Activated naive CD8-positive, alpha-beta T cell treated with anti-CD3 and anti-CD28 coated beads, Interleukin-2, amount 50 U/mL, for 16 hours (primary cell): ENCODE measurements at regions not wholly inside any gene's neighbourhood (a gene's known extent, or its start where the extent isn't known, plus 50 kb on each side); places are given as distances from the start of the nearest gene placed in this dataset.
"Not testable (repeated sequence)": the region's sequence is repeated elsewhere in the genome, so short reads cannot be mapped to it uniquely, and the experiment has no call there.

Experiments used
- DNase-seq: peaks from one replicate; pipeline ENCODE4 v3.0.0-alpha.2; 2020; ENCODE audit warnings: low read depth, low spot score

DNA sequence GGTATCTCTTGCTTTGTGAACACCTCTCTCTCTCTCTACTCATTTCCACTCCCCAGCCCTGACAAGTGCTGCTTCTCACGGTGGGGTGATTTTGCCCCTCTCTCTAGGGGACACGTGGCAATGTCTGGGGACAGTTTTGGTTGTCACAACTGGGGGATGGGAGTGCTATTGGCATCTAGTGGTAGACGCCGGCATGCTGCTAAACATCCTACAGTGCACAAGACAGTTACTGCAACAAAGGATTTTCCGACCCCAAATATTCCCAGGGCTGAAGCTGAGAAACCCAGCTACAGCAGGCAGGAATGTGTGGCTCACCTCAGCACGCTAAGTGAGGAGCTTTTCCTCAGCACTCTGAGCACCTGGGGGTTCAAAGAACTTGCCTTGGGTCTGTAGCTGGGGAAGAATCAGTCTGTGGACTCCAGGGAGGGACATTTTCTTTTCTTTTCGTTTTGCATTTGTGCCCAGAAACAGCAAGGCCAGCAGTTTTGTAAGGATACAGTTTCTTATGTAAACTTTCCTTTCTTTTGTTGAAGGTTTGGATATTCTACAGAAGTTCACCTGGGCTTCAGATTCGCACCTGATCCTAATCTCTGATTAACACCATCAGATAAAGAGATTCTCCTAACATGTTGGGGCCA is 246.9 kb upstream of the ZFP64 start:
- no peak for DNase-seq

DNA sequence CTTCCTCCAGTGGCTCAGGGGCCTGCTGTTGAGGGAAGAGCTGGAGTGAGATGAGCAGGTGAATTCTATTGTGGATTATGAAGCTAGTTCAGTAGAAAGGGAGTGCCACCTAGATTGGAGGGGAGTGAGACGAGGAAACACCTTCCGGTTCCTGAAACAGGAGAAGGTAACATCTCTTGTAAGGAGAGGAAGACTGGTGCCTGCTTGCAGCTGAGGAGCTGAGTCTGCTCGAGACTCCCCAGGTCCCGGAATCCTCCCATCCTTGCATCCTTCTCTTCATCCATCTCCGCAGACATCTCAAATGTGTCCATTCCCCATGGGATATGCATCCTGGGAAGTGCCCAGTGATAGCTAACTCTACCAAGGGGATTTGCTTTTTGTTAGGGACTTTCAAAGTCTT is 242.9 kb upstream of the ZFP64 start:
- DNase-seq = no peak

DNA sequence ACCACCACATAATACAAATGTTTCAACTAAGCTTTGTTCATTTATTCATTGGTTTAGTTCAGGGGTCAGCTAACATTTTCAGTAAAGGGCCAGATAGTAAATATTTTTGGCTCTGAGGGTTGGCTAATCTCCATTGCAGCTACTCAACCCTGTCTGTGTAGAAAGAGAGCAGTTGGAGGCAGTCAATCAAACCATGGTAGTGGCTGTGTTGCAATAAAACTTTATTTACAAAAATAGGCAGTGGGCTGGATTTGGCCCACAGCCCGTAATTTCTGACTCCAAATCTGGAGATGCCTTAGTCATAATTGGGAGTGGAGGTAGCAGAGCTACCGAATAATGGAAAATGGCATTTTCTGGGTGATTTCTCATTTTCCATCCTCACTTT is 242.5 kb upstream of the ZFP64 start:
- no peak for DNase-seq

DNA sequence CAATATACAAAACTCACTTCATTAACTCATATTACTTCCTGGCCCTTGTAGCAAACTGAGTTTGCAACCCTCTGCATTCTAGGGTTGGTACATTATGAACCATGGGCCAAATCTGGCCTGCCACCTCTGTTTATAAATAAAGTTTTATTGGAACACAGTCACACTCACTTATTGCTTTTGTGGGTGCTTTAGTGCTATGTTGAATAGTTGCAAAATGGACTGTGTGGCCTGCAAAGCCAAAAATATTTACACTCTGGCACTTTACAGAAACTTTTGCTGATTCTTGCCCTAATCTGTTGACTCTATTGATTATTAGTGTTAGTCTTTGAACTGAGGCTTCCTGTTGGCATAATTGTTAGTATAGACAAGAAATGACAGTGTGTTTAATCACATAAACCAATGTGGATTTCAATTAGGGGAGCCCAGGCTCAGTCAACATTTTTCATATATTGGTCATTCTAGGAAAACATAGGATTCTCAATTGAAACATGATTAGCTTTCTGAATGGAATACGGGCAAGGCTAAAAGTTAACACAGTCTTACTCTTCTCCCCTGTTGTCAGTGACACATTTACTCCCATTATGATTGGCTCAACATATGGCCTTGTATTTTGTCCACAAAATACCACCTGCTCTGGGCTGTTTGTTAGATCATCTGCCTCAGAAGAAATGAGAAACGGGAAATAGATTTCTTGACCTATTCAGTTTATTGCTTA is 241.9 kb upstream of the ZFP64 start:
- DNase-seq = no peak

DNA sequence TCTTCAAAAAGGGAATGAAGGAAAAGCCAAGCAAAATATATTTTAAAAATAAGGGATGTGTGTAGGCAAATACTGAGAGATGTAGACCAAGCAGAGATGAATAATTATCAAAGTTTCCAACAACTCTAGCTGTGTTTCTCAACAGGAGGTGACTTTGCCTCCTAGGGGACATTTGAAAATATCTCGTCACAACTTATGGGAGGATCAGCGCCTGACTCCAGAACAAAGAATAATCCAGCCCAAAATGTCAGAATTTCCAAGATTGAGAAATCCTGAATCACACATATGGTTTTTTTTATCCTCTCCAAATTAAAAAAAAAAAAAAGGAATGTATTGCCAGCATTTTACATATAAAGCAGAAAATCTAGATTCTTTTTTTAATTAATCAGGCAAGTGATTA is 241.2 kb upstream of the ZFP64 start:
- DNase-seq = no peak

DNA sequence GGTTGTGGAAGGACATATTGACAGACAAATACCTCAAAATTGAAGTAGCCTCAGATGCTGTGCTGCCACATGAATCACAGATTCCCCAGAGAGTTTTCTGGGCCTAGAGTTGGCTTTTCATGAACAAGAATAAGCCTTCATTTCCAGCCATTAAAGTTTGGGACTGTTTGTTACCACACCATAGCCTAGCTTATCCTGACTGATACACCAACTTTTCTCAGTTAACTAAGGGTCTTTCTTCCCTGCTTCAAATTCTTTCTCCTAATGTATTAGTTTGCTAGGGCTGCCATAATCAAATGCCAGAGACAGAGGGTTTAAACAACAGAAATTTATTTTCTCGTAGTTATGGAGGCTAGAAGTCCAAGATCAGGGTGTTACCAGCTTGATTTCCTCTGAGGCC is 237.4 kb upstream of the ZFP64 start:
- DNase-seq = no peak

DNA sequence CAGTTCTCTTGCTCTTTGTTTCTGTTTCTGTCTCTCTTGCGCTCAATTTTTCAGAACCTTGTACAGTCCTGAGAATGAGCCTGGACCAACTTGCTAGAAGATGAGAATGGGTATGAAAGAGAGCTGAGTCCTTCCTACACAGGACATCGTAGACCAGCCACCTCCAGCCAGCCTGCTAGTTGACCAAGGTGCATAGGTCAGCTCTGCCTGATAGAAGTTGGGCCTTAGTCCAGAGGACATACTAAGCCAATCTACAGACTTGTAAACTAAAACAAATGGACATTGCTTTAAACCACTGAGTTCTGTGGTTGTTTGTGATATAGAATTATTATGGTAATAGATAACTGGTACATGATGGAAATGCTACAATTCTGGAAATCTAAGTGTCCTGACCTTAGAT is 236.4 kb upstream of the ZFP64 start:
- no peak for DNase-seq

DNA sequence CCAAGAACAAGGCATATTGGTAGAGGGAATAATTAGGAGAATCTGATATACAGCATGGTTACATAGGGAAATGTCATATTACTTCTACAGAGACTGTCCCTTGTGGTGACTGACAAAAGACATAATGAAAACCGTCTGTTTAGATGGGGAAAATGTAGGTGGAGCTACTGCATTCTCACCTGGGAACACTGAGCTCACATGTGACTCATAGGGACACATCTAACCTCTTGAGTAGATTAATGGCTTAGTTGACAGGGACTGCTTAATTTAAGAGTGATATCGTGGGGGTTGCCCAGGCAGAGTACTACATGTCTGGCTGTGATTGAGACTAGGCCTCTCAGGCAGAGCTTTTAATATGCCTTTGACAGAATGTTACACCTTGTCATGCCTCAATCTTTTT is 235.3 kb upstream of the ZFP64 start:
- DNase-seq = no peak

DNA sequence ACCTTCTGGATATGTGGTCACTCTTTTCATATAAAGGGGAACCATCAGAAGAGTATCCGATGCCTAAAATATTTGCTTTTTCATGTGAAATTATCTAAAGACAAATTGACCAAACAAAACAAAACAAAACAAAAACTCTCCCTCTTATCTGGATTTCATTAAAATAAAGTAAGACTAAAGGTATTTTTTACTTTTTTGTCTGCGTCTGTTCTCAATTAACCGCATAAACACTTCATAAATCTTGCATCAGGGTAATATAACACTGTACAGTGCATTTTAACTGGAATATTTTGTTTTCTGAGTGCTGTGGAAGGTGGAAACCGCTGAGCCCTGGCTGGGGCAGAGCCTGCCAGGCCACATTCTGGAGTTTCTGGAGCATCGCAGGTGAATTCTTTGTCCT is 234.1 kb upstream of the ZFP64 start:
- DNase-seq = no peak

DNA sequence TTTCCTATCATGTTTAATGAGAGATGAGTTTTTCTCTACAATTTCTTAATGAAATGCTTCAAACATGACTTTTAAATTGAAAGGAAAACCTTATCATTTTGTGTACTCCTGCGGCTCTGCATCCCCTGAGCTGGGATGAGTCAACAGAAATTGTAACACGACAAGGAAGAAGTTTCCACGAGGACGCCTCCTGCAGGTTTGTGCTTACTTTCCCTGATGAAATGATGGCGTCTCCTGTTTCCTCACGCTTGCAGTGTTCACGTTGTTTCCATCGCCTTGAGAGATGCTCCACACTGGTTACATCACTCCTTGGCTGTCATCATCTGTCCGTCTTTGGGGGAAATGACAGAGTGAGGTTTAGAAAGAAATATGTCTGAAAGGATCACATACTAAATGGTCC is 233.7 kb upstream of the ZFP64 start:
- no peak for DNase-seq

DNA sequence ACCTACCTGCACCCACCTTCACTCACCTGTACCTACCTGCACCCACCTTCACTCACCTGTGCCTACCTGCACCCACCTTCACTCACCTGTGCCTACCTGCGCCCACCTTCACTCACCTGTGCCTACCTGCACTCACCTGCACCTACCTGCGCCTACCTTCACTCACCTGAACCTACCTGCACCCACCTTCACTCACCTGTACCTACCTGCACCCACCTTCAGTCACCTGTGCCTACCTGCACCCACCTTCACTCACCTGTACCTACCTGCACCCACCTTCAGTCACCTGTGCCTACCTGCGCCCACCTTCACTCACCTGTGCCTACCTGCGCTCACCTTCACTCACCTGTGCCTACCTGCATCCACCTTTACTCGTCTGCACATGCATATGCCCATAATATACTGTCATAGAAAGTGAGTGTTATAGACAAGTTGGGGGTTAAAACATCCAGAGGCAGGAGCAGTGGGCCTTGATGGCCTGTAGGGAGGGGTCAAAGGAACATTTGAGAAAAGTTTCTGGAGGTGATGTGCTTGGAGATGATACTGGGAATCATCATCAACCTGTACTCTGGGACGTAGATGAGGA is 232.9 kb upstream of the ZFP64 start:
- DNase-seq = not testable (repeated sequence)

DNA sequence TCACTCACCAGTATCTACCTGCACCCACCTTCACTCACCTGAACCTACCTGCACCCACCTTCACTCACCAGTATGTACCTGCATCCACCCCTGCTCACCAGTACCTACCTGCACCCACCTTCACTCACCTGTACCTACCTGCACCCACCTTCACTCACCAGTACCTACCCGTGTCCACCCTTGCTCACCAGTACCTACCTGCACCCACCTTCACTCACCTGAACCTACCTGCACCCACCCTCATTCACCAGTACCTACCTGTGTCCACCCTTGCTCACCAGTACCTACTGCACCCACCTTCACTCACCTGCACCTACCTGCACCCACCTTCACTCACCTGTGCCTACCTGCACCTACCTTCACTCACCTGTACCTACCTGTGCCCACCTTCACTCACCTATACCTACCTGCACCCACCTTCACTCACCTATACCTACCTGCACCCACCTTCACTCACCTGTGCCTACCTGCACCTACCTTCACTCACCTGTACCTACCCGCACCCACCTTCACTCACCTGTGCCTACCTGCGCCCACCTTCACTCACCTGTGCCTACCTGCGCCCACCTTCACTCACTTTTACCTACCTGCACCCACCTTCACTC is 232.1 kb upstream of the ZFP64 start:
- DNase-seq = not testable (repeated sequence)

DNA sequence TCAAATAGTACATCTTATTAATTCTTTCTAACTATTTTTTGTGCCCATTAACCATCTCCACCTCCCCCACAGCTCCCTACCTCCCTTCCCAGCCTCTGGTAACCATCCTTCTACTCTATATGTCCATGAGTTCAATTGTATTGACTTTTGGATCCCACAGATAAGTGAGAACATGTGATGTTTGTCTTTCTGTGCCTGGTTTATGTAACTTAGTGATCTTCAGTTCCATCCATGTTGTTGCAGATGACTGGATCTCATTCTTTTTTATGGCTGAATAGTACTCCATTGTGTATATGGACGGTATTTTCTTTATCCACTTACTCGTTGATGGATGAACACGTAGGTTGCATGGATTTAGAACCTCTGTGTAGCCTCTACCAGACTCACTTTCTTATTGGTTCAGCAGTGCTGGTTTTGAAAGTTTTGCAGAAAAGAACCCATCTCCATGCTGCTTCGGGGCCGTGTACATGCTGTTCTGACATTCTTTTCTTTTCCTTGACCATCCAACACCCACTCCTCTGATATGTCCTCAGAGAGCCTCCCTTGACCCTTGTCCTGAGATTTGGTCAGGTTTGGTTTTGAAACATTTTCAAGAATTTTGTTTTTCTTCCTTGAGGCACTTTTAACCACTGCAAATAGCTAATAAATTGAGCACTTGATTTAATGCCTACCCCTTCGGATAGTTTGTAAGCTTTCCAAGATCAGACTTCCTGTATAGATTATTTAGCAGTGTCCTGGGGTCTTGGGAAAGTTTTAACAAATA is 231.2 kb upstream of the ZFP64 start:
- no peak for DNase-seq

DNA sequence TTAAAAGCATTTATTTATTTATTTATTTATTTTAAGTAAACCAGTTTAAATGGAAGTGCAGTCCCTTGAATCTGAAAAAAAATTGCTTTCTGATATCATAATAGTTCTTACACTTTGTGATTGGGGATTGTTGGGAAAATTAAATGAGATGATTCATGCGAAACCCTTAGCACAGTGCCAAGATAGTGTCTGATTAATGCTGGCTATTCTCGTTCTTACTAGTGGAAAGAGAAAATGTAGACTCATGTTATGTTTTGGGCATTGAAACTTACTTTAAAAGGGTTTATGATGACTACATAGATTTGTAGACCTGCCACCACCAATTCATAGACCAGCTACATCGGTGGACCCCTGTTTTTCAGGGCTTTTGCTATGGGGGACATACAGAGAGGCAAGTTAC is 229.2 kb upstream of the ZFP64 start:
- no peak for DNase-seq

DNA sequence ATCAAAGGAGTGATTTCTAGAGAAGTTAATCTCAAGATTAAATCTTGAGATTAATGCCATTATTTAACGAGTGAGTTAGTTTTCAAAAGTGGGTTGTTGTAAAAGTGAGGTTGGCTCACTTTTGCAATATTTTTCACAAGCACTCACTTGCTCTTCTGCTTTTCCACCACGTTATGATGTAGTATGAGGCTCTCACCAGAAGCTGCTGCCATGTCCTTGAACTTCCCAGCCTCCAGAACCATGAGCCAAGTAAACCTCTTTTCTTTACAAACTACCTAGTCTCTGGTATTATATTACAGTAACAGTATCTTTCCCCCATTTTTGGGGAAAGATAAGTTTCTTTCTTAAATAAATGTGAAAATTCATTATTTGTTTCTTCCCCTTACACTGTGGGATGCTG is 227.6 kb upstream of the ZFP64 start:
- DNase-seq = no peak

DNA sequence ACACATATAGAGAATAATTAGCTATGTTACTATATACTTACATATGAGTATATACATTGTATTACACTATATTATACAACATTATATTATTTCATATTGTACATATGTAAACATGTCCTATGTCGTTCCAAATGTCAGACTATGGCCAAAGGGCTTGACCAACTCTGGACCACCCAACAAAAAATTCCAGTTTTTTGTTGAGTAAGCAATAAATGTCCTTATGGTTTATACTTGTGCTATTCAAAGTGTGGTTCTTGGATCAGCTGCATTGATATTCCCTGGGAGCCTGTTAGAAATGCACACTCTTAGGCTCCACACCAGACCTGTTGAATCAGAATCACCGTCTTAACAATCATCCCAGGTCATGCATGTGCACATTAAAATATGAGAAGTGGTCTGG is 225.4 kb upstream of the ZFP64 start:
- DNase-seq = no peak

DNA sequence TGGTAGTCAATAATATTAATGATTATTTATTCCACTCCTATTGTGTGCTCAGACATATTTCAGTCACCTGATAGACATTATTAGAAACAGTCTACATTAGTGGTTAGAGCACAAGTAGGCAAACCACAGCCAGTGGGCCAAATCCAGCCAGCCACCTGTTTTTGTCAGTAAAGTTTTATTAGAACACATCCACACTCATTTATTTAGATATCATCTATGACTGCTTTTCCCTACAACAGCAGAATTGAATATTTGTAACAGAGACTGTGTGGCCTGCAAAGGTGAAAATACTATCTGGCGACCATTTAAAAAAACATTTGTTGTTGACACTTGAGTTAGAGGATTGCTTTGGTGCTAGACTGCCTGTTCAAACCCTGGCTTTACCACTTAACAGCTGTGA is 220.0 kb upstream of the ZFP64 start:
- no peak for DNase-seq

DNA sequence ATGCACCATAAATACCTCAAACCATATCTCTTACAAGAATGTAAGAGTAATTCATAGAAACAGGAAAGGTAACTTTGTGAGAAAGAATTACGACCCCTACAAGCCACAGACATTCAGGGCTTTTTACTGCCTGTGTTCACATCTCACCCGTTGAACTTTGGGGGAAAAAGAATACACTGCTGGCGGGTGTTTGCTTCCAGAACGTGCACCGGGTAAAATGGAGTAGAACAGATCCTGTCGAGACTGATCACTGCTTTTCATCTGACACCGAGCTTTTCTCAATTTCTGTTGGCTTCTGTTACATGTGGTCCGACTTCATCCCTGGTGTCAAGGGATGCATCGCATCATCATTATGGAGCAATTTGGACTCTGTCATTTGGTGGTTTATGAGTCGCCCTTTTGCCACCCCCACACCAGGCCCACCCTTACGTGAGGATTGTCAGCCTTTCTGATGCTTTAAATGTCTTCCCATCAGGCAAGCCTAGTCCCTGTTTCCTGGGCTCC is 219.2 kb upstream of the ZFP64 start:
- DNase-seq = no peak

DNA sequence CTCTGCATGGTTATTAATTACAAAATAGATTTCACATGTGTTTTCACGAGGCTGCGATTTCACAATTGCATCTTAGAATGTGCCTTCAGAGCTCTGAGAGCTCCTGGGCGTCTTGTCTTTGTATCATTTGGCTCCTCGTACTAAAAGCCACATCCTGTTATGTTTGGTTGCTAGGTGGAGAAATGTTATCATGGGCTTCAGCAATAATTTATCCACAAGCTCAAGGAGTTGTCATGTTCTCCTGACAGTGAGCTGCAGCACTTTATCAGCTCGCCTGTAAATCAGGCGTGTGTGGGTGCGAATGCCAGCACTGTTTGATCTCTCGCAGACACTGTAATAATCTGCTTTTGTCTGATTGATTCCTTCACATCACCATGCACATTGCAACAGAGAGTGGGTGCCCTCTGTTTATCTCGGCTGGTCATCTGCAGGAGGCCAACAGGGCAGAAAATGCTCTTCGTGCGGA is 218.6 kb upstream of the ZFP64 start:
- no peak for DNase-seq

DNA sequence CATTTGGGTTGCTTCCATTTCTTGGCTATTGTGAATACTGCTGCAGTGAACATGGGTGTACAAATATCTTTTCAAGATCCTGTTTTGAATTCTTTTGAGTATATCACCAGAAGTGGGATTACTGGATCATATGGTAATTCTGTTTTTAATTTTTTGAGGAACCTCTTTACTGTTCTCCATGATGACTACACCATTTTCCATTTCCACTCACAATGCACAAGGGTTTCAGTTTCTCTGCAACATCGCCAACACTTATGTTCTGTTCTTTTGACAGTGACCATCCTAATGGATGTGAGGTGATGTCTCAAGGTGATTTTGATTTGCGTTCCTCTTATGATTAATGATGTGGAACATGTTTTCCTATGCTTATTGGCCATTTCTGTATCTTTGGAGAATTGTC is 214.4 kb upstream of the ZFP64 start:
- DNase-seq = no peak

DNA sequence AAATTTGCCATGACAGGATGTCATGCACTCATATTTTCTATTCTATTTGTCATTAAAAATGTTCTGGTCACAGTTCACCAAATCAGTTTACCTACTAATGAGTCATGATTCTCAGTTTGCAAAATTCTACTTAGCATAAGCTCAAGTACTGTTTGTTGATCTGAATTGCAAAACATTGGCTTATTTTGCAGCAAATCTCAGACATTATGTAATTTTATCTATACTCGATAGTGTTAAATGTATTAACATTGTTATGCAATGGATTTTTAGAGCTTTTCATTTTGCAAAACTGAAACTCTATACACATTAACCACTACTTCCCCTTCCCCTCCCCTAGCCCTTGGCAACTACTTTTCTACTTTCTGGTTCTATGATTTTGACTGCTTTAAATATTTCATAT is 213.8 kb upstream of the ZFP64 start:
- no peak for DNase-seq

DNA sequence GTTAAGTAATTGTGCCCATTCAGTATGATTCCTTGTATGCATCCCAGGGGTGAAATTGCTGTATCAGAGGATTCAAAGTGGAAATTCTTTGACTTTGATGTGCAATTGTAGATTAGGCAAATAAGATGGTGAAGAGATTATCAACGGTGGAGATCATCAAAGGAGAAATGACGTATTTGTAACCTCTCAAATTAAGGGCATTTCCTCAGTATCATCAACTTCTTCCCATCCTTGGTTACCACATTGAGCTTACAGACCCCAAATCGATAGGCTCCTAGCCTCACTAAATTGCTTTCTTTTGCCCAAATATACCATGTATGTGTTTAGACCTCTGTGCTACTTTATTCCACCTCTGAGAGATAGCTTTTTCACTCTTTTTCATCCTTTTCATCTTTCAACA is 213.1 kb upstream of the ZFP64 start:
- no peak for DNase-seq
